ENCODE measurements at regions not wholly inside any gene's neighbourhood (a gene's known extent, or its start where the extent isn't known, plus 50 kb on each side); places are given as distances from the start of the nearest gene placed in this dataset.

- TF ChIP-seq ZNF462 (CRISPR knock-in tag; IDR thresholded peaks at IDR 0.05) (no peak), ZNF114 (CRISPR knock-in tag; IDR thresholded peaks at IDR 0.05) (no peak), ZNF331 (CRISPR knock-in tag; IDR thresholded peaks at IDR 0.05; ENCODE audit: low read depth) (no peak), EZH2phosphoT487 (IDR thresholded peaks at IDR 0.05; ENCODE audit: unreplicated experiment) (no peak), CREB1 (CRISPR knock-in tag; IDR thresholded peaks at IDR 0.05; ENCODE audit: low read depth) (no peak)
Measured at GRCh38 chr3:13265016-13265415, 155.1 kb downstream of the NUP210 start (continued).

DNA sequence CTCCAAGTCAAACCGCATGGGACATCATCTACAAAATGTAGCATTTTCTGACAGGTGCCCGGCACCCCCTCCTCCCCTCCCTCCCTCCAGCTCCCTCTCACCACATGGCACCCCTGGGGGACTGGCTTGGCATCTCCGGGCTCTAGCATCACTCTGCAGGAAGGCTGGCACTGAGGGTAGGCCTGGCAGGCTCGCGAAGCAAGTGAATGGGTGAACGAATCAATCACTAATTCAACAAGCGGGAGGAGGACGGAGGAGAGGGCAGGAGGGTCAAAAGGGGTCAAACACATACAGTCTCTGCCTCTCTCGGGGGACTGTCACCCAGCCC lies 155.7 kb downstream of the NUP210 start:
- H3K9me3 Mint-ChIP-seq = peaks cover 6% of the 10 kb centered on the region; the same call in 2 of the 3 replicates
- H3K27me3 Mint-ChIP-seq (ENCODE audit: insufficient read depth, low read depth, poor library complexity) = peaks cover 7% of the 10 kb centered on the region
- H3K79me2 ChIP-seq (replicated peaks; ENCODE audit: insufficient read depth) = no peaks in the 10 kb centered on the region
- peaks cover 6% of the 10 kb centered on the region; the same call in 1 of the 3 replicates for H3K36me3 Mint-ChIP-seq (ENCODE audit: low read depth)
- H3K4me2 ChIP-seq = no peak overlapping the region
- DNase-seq (ENCODE audit: low spot score) (no peak), ATAC-seq (no peak)
- H3K4me1 Mint-ChIP-seq = peaks cover 21% of the 10 kb centered on the region
- no peaks in the 10 kb centered on the region; the same call in 1 of the 2 replicates for H3K9me2 ChIP-seq (ENCODE audit: insufficient read depth)
- no peaks in the 10 kb centered on the region for H3K27me3 ChIP-seq (ENCODE audit: insufficient read depth)
- H3K4me3 Mint-ChIP-seq = no peak overlapping the region
- no peaks in the 10 kb centered on the region for H3K4me1 ChIP-seq (ENCODE audit: insufficient read depth)
- no peak overlapping the region for H3K27ac Mint-ChIP-seq
- no peaks in the 10 kb centered on the region; the same call in 1 of the 2 replicates for H3K36me3 ChIP-seq (ENCODE audit: insufficient read depth)
- H4K20me1 ChIP-seq (replicated peaks; ENCODE audit: insufficient read depth) = no peaks in the 10 kb centered on the region
- no peak overlapping the region for H3K27ac ChIP-seq (ENCODE audit: low read depth)
- H3F3A ChIP-seq (replicated peaks; ENCODE audit: low read depth) = no peaks in the 10 kb centered on the region
- no peak overlapping the region for H3K4me3 ChIP-seq
- H2AFZ ChIP-seq = no peak overlapping the region
- TF ChIP-seq, protein P1, sequence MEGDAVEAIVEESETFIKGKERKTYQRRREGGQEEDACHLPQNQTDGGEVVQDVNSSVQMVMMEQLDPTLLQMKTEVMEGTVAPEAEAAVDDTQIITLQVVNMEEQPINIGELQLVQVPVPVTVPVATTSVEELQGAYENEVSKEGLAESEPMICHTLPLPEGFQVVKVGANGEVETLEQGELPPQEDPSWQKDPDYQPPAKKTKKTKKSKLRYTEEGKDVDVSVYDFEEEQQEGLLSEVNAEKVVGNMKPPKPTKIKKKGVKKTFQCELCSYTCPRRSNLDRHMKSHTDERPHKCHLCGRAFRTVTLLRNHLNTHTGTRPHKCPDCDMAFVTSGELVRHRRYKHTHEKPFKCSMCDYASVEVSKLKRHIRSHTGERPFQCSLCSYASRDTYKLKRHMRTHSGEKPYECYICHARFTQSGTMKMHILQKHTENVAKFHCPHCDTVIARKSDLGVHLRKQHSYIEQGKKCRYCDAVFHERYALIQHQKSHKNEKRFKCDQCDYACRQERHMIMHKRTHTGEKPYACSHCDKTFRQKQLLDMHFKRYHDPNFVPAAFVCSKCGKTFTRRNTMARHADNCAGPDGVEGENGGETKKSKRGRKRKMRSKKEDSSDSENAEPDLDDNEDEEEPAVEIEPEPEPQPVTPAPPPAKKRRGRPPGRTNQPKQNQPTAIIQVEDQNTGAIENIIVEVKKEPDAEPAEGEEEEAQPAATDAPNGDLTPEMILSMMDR (conservative IDR thresholded peaks at IDR 0.05; ENCODE audit: low read depth in 2 of 2) = no peak
- TF ChIP-seq NANOG (IDR thresholded peaks at IDR 0.05; ENCODE audit: borderline replicate concordance) (no peak), STAT1 (IDR thresholded peaks at IDR 0.05; ENCODE audit: unreplicated experiment) (no peak), CREB1 (CRISPR knock-in tag; IDR thresholded peaks at IDR 0.05; ENCODE audit: low read depth) (no peak), EZH2phosphoT487 (IDR thresholded peaks at IDR 0.05; ENCODE audit: unreplicated experiment) (no peak), EZH2 (IDR thresholded peaks at IDR 0.05; ENCODE audit: low read depth, unreplicated experiment) (no peak), JUNB (IDR thresholded peaks at IDR 0.05; ENCODE audit: unreplicated experiment) (no peak)
- TF ChIP-seq, protein P2, sequence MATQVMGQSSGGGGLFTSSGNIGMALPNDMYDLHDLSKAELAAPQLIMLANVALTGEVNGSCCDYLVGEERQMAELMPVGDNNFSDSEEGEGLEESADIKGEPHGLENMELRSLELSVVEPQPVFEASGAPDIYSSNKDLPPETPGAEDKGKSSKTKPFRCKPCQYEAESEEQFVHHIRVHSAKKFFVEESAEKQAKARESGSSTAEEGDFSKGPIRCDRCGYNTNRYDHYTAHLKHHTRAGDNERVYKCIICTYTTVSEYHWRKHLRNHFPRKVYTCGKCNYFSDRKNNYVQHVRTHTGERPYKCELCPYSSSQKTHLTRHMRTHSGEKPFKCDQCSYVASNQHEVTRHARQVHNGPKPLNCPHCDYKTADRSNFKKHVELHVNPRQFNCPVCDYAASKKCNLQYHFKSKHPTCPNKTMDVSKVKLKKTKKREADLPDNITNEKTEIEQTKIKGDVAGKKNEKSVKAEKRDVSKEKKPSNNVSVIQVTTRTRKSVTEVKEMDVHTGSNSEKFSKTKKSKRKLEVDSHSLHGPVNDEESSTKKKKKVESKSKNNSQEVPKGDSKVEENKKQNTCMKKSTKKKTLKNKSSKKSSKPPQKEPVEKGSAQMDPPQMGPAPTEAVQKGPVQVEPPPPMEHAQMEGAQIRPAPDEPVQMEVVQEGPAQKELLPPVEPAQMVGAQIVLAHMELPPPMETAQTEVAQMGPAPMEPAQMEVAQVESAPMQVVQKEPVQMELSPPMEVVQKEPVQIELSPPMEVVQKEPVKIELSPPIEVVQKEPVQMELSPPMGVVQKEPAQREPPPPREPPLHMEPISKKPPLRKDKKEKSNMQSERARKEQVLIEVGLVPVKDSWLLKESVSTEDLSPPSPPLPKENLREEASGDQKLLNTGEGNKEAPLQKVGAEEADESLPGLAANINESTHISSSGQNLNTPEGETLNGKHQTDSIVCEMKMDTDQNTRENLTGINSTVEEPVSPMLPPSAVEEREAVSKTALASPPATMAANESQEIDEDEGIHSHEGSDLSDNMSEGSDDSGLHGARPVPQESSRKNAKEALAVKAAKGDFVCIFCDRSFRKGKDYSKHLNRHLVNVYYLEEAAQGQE (IDR thresholded peaks at IDR 0.05; ENCODE audit: unreplicated experiment) = no peak
